SK-N-SH treated with all-trans-retinoic acid at 6 μM for 48 hours (cell line): ENCODE measurements at regions not wholly inside any gene's neighbourhood (a gene's known extent, or its start where the extent isn't known, plus 50 kb on each side); places are given as distances from the start of the nearest gene placed in this dataset.

ENCODE experiments used
- ARNTL ChIP-seq: fragments of 450-650 bp; formaldehyde crosslinking; IDR thresholded peaks from 2 replicates; pipeline ENCODE4 v1.5.0; 2020; ENCODE audit warnings: low read depth, mild to moderate bottlenecking, moderate library complexity, borderline replicate concordance
- BACH2 ChIP-seq: fragments of 250-450 bp; sonication (Bioruptor Pico); IDR thresholded peaks from 2 replicates; pipeline ENCODE4 v1.9.0; 2021; ENCODE audit warnings: mild to moderate bottlenecking, borderline replicate concordance
- CREB5 ChIP-seq: fragments of 250-450 bp; sonication (Bioruptor Pico); IDR thresholded peaks from 2 replicates; pipeline ENCODE4 v1.5.1; 2020; ENCODE audit warnings: low read depth, mild to moderate bottlenecking, moderate library complexity
- ESRRG ChIP-seq: fragments of 250-450 bp; sonication (Bioruptor Pico); IDR thresholded peaks from 2 replicates; pipeline ENCODE4 v1.6.1; 2021; ENCODE audit warnings: mild to moderate bottlenecking
- OSR1 ChIP-seq: fragments of 250-450 bp; sonication (Bioruptor Pico); IDR thresholded peaks from 2 replicates; pipeline ENCODE4 v1.8.0; 2022; ENCODE audit warnings: moderate library complexity, mild to moderate bottlenecking, inconsistent platforms
- PATZ1 ChIP-seq: fragments of 250-450 bp; sonication (Bioruptor Pico); IDR thresholded peaks from 2 replicates; pipeline ENCODE4 v1.8.0; 2020; ENCODE audit warnings: mild to moderate bottlenecking, moderate library complexity, borderline replicate concordance
- PPARA ChIP-seq: fragments of 250-450 bp; sonication (Bioruptor Pico); IDR thresholded peaks from 2 replicates; pipeline ENCODE4 v1.5.0; 2020; ENCODE audit warnings: mild to moderate bottlenecking, borderline replicate concordance
- TCF4 ChIP-seq: fragments of 250-450 bp; sonication (Bioruptor Pico); IDR thresholded peaks from 2 replicates; pipeline ENCODE4 v1.8.0; 2021; ENCODE audit warnings: mild to moderate bottlenecking, moderate library complexity, borderline replicate concordance
- TSHZ2 ChIP-seq: fragments of 250-450 bp; sonication (Bioruptor Pico); IDR thresholded peaks from 2 replicates; pipeline ENCODE4 v1.5.0; 2020; ENCODE audit warnings: mild to moderate bottlenecking, moderate library complexity
- ZNF565 ChIP-seq: fragments of 450-650 bp; formaldehyde crosslinking; conservative IDR thresholded peaks from 2 replicates; pipeline ENCODE4 v1.5.0; 2020; ENCODE audit warnings: low read depth, mild to moderate bottlenecking, moderate library complexity
- ZNF70 ChIP-seq: fragments of 450-650 bp; formaldehyde crosslinking; IDR thresholded peaks from 2 replicates; pipeline ENCODE4 v1.5.0; 2020; ENCODE audit warnings: mild to moderate bottlenecking, moderate library complexity

GRCh38 chr14:56878766-56879165 is 68.5 kb upstream of the OTX2 start:
- no peak for TF ChIP-seq TSHZ2 (CRISPR knock-in tag)
- no peak for TF ChIP-seq ZNF70 (CRISPR knock-in tag)
- no peak for TF ChIP-seq ARNTL (CRISPR knock-in tag)
- TF ChIP-seq ESRRG (CRISPR knock-in tag) = no peak
- TF ChIP-seq TCF4 (CRISPR knock-in tag) = no peak
- no peak for TF ChIP-seq BACH2
- TF ChIP-seq PPARA (CRISPR knock-in tag) = no peak
- no peak for TF ChIP-seq ZNF565 (CRISPR knock-in tag)
- TF ChIP-seq PATZ1 (CRISPR knock-in tag) = no peak
- no peak for TF ChIP-seq OSR1 (CRISPR knock-in tag)
- TF ChIP-seq CREB5 = no peak
